Body of pancreas (tissue), 4 donors: ENCODE measurements at regions not wholly inside any gene's neighbourhood (a gene's known extent, or its start where the extent isn't known, plus 50 kb on each side); places are given as distances from the start of the nearest gene placed in this dataset.

ENCODE experiments used
- ATAC-seq: fragments of 150-250 bp; one replicate; pipeline ENCODE4 v1.9.1; 2016
- DNase-seq, 4 donors: peaks; one replicate each; pipeline ENCODE4 v3.0.0-alpha.2; 2019
- H3K27ac ChIP-seq, 4 donors: fragments of 200-600 bp; sonication (generic); 1 replicate in 3 of 4; 2 replicates in 1 of 4; pipeline versions ENCODE4 v1.5.1 to v1.6.1; 2016 to 2019; ENCODE audit warnings: mild to moderate bottlenecking in 1 of 4, mixed read lengths in 1 of 4, moderate library complexity in 1 of 4
- H3K27me3 ChIP-seq, 2 donors: fragments of 200-600 bp; sonication (generic); one replicate each; pipeline ENCODE4 v1.6.0; 2016; ENCODE audit warnings: mild to moderate bottlenecking in 1 of 2
- H3K36me3 ChIP-seq, 2 donors: fragments of 200-600 bp; sonication (generic); replicated peaks in 1 of 2; 2 replicates each; pipeline ENCODE4 v1.5.1; 2016; ENCODE audit warnings: low read depth in 2 of 2; ENCODE audit not compliant: insufficient read depth in 1 of 2
- H3K4me1 ChIP-seq: fragments of 200-600 bp; sonication (generic); one replicate; pipeline ENCODE4 v1.6.0; 2016
- H3K4me3 ChIP-seq, 2 donors: fragments of 200-600 bp; sonication (generic); 1 replicate in 1 of 2; 2 replicates in 1 of 2; pipeline ENCODE4 v1.5.1; 2016 to 2019
- H3K9me3 ChIP-seq, 3 donors: fragments of 200-600 bp; sonication (generic); 1 replicate in 2 of 3; 2 replicates in 1 of 3; pipeline ENCODE4 v1.5.1; 2016
- POLR2A ChIP-seq, 3 donors: fragments of 450-650 bp; IDR thresholded peaks; one replicate each; pipeline ENCODE4 v1.6.1; 2016; ENCODE audit warnings: antibody characterized with exemption in 3 of 3, mild to moderate bottlenecking in 2 of 3
- WGBS, 2 donors: methylation state at CpG; one replicate each; pipeline ENCODE4 v1.1.5; 2017; 5-methylcytosine and 5-hydroxymethylcytosine counted together
- intact Hi-C: fragments of 100-400 bp; cut with DNase I; formaldehyde crosslinking; loops from one replicate; pipeline ENCODE4 v1.15.1; 2023
- TF ChIP-seq, protein P1 (sequence below), 7 experiments: fragments of 450-650 bp in 4 of 7; fragments of 200-600 bp in 3 of 7; sonication (generic) in 3 of 7; IDR thresholded peaks; one replicate each; pipeline ENCODE4 v1.5.1; 2016 to 2019; ENCODE audit warnings: antibody characterized with exemption in 7 of 7

DNA sequence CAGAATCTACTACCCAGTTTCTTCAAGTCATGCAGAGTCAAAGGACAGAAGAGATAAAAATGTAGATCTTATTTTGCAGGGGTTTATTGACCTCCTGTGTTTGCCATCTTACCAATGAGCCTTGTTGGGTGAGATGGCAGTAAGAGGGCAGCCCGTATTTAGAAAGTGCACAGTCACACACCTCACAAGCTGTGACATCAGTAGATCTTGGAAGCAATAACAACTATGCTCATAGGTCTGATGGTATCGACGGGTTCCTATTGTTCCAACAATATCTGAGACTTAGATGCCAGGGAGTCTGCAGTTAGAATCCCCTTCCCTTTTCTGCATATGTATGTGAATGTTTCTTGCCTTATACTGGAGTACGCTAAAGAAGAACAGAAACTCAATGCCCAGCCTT lies 189.0 kb upstream of the DYRK2 start:
- Histone ChIP-seq H3K9me3 (no peaks in the 10 kb centered on the region), H3K36me3 (no peaks in the 10 kb centered on the region), H3K27me3 (no peaks in the 10 kb centered on the region), H3K27ac (no peak overlapping the region), H3K4me1 (peaks cover 10% of the 10 kb centered on the region), H3K4me3 (no peak overlapping the region)
- WGBS, 2 donors = 83 to 92% methylated on average over 4 of the region's 4 CpGs
- no peak for TF ChIP-seq POLR2A (IDR thresholded peaks at IDR 0.05)
- TF ChIP-seq, protein P1, sequence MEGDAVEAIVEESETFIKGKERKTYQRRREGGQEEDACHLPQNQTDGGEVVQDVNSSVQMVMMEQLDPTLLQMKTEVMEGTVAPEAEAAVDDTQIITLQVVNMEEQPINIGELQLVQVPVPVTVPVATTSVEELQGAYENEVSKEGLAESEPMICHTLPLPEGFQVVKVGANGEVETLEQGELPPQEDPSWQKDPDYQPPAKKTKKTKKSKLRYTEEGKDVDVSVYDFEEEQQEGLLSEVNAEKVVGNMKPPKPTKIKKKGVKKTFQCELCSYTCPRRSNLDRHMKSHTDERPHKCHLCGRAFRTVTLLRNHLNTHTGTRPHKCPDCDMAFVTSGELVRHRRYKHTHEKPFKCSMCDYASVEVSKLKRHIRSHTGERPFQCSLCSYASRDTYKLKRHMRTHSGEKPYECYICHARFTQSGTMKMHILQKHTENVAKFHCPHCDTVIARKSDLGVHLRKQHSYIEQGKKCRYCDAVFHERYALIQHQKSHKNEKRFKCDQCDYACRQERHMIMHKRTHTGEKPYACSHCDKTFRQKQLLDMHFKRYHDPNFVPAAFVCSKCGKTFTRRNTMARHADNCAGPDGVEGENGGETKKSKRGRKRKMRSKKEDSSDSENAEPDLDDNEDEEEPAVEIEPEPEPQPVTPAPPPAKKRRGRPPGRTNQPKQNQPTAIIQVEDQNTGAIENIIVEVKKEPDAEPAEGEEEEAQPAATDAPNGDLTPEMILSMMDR (IDR thresholded peaks at IDR 0.05) = no peak
- DNase-seq (no peak), ATAC-seq (no peak)
- intact Hi-C loops = no loop called here

DNA sequence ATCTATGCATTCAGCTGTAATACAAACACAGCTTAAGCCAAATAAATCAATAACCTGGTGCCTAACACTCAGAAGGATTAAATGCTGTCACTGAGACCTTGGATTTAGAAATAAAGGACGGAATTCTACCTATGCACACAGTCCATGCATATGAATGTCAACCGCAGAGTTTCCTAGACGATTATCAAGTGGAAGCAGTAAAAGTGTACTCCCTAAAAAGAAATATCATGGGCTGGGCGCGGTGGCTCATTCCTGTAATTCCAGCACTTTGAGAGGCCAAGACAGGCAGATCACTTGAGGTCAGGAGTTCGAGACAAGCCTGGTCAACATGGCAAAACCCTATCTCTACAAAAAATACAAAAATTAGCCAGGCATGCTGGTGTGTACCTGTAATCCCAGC lies 188.2 kb upstream of the DYRK2 start:
- no peak for TF ChIP-seq POLR2A (IDR thresholded peaks at IDR 0.05)
- TF ChIP-seq, protein P1 (IDR thresholded peaks at IDR 0.05) = no peak
- H3K36me3 ChIP-seq = no peaks in the 10 kb centered on the region
- WGBS, 2 donors = 74 to 86% methylated on average over 6 of the region's 6 CpGs
- no peak overlapping the region for H3K27ac ChIP-seq
- no peaks in the 10 kb centered on the region for H3K27me3 ChIP-seq
- ATAC-seq (no peak), DNase-seq (no peak)
- H3K9me3 ChIP-seq = no peaks in the 10 kb centered on the region
- H3K4me1 ChIP-seq = peaks cover 10% of the 10 kb centered on the region
- no peak overlapping the region for H3K4me3 ChIP-seq
- intact Hi-C loops = no loop called here

DNA sequence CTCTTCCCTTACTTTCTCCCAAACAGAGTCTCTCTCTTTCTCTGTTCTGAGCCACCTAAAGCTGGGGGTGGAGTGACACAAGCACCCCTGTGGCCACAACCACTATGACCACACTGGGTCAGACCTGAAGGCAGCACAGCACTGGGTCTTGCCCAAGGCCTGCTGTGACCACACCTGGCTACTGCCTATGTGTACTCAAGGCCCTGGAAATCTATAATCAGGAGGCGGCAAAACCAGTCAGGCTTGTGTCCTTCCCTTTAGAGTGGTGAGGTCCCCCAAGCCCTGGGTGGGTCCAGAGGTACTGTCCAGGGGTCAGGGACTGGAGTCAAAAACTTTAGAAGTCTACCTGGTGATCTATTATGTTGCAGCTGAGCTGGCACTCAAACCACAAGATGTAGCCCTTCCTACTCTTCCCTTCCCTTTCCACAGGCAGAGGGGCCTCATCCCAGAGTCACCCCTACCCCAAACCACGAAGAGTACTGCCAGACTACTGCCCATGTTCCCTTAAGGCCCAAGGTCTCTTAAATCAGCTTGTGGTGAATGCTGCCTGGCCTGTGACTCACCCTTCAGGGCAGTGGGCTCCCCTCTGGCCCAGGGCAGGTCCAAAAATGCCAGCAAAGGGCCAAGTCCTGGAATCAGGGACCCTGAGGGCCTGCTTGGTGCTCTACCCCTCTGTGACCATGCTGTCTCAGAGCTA lies 179.8 kb upstream of the DYRK2 start:
- no peaks in the 10 kb centered on the region for H3K36me3 ChIP-seq
- no peaks in the 10 kb centered on the region for H3K27me3 ChIP-seq
- no peaks in the 10 kb centered on the region for H3K4me1 ChIP-seq
- DNase-seq (no peak), ATAC-seq (no peak)
- intact Hi-C loops = no loop called here
- no peak overlapping the region for H3K27ac ChIP-seq
- no peaks in the 10 kb centered on the region for H3K9me3 ChIP-seq
- 58 to 71% methylated on average over 1 to 2 of the region's 2 CpGs for WGBS, 2 donors
- H3K4me3 ChIP-seq = no peak overlapping the region
- no peak for TF ChIP-seq POLR2A (IDR thresholded peaks at IDR 0.05)
- TF ChIP-seq, protein P1 (IDR thresholded peaks at IDR 0.05) = no peak

DNA sequence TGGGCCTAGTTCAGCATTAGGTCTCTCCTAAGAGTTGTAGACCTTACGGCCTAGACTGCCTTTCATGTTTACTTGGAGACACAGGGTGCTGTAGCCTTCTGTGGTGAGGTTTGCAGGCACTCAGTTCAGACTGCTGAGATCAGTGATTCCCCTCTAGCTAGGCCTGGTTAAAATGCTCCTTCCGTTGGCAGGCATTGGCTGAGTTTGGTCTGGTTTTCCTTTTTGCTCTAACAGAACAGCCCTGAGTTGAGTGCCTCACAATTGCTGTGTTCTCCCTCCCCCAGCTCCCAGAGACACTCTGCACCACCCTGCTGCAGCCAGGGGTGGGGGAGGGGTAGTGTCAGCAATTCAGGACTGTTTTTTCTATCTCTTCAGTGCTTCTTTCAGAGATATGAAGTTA lies 178.9 kb upstream of the DYRK2 start:
- intact Hi-C loops = no loop called here
- WGBS, 2 donors = 84% methylated on average over 2 of the region's 2 CpGs; no CpG with 5 or more reads in 1 of the 2 donors
- DNase-seq = no peak
- Histone ChIP-seq H3K9me3 (no peaks in the 10 kb centered on the region), H3K27me3 (no peaks in the 10 kb centered on the region), H3K4me1 (no peaks in the 10 kb centered on the region), H3K4me3 (no peak overlapping the region), H3K36me3 (no peaks in the 10 kb centered on the region), H3K27ac (no peak overlapping the region)
- no peak for ATAC-seq
- TF ChIP-seq, protein P1 (IDR thresholded peaks at IDR 0.05) = no peak
- no peak for TF ChIP-seq POLR2A (IDR thresholded peaks at IDR 0.05)

DNA sequence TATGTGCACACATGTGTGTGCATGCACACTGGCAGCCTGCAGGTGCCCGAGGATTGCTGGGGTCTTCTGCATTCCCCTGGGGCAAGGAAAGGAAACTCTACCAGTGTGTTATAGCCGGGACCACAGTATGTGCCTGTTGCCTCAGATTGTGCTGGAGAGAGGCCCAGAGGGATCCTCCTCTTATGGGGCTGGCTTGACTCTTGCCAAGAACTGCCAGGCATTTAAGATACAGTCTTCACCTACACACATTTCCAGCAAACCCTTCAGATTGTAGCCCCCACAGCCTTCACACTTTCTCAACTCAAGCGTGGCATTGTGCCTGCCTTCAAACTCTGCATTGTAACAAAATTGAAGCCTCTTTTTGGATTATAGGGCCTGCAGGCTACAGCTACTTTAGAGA lies 176.7 kb upstream of the DYRK2 start:
- no peak overlapping the region for H3K27ac ChIP-seq
- no peak for DNase-seq
- WGBS, 2 donors = 72 to 100% methylated on average over 1 to 3 of the region's 3 CpGs
- no peaks in the 10 kb centered on the region for H3K9me3 ChIP-seq
- H3K4me3 ChIP-seq = no peak overlapping the region
- no peaks in the 10 kb centered on the region for H3K4me1 ChIP-seq
- intact Hi-C loops = no loop called here
- ATAC-seq = no peak
- H3K27me3 ChIP-seq = no peaks in the 10 kb centered on the region
- H3K36me3 ChIP-seq = no peaks in the 10 kb centered on the region
- no peak for TF ChIP-seq POLR2A (IDR thresholded peaks at IDR 0.05)
- TF ChIP-seq, protein P1 (IDR thresholded peaks at IDR 0.05) = no peak
